Hematopoietic multipotent progenitor cell (in vitro differentiated cells): ENCODE measurements at regions not wholly inside any gene's neighbourhood (a gene's known extent, or its start where the extent isn't known, plus 50 kb on each side); places are given as distances from the start of the nearest gene placed in this dataset.
"Not testable (repeated sequence)": the region's sequence is repeated elsewhere in the genome, so short reads cannot be mapped to it uniquely, and the experiment has no call there.

Experiments
- DNase-seq, 3 donors: peaks; one replicate each; pipeline ENCODE4 v3.0.0-alpha.2; 2011 to 2015; ENCODE audit warnings: low read depth in 2 of 3, low spot score in 2 of 3

DNA sequence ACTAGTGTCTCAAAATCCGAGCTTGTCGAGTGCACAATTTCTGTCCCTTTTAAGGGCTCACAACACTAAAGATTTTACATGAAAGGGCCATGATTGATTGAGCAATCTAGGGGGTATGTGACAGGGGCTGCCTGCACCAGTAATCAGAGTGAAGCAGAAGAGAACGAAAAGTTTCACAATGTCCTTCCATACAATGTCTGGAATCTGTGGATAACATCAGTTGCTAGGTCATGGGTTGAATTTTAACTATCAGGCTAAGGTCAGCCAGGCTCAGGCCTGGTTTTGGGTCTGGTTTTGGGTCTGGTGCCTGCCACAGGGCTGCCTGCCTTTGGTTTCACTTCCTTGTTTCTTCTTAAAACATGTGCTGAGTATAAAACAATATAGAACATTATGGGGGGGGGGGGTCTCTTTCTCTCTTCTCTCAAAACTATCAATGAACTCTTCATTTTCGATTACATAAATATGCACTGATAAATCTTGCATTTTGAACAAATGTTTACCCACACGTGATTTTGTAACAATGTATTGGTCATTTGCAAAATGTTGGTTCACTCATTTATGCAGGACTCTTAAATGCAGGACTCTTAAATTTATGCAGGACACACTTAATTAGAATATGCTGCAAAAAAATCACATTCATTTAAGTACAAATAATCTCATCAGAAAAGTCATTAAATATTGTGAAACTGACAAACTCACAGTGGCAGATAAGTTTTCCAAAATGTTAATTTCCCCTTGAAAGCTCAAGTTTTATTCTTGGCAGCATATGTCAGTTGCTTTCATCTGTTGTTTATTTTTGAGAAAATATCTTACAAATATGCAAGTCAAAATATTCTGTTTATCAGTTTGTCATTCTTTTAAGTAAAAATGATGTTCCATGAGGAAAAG, 290.5 kb upstream of the KYNU start:
- DNase-seq = no peak

- no peak for DNase-seq
Measured at GRCh38 chr2:142585785-142586184, 291.7 kb upstream of the KYNU start.

- no peak for DNase-seq
Measured at GRCh38 chr2:142582317-142582716, 295.1 kb upstream of the KYNU start.

DNA sequence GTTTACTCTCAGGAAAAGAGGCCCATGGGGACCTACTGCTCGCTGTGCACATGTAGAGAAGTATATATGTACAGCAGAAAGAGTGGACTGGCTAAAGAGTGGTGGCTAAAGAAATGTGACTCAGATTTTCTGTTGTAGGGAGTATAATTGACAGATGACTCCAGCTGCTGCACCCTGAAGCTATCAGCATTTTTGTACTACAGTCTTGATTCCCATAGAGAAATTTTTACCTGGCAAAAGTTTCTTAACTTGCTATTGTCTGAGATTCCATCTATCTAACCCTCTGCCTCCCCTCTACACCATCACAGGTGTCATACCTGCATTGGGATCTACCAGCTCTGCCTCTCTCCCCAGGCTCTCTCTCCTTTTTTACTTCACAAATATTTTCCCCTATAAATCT, 296.0 kb upstream of the KYNU start:
- DNase-seq = no peak

DNA sequence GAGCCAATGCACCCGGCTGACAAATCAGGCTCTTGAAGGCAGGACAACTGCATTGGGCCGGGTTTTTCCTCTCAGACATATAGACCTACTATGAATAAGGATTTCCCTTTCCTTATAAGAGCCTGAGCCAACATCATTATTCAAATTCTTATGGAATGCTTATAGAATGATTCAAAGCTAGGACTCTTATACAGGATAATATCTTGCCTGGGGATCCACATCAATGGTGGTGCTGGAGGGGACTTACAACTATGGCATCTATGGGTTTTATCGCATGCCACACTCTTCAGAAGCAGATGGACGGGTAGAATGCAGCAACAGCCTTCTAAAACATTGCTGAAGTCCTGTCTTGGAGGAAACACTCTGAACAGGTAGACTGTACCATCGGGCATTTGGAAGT, 296.8 kb upstream of the KYNU start:
- no peak for DNase-seq

DNA sequence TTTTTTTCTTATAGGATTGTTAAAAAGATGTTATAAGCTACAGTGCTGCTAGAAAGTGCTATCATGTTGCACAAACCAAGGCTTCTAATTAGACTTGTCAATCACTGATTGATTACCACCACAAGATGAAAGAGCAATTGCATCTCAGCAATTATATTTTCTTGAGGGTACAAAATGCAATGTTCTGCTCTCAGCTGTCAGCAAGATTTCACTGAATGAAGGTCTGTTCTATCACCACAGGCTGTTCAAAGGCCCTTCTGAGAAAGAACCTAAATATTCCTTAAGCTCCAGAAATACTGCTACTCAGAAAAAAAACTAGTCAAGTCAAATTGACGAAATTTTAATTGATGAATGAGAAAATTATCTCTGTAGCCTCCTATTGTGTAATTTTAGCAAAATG, 301.9 kb upstream of the KYNU start:
- no peak for DNase-seq

DNA sequence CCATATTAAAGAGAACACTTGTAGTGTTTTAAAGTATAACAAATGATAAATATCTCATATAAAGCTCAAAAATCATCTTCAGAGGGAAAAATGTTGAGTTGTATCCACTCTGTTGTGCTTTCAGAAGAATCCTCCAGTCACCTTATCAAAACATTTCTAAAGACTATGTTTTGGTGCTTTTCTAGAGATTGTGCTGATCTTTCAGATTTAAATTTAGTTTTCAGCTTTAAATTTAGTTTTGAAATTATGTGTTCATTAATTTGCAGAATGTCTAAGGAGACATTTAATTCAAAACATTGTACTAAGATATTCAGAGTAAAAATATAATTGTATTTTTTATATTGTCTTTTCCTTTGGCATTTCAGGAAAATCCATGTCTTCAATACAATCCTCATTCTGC, 303.1 kb upstream of the KYNU start:
- no peak for DNase-seq

DNA sequence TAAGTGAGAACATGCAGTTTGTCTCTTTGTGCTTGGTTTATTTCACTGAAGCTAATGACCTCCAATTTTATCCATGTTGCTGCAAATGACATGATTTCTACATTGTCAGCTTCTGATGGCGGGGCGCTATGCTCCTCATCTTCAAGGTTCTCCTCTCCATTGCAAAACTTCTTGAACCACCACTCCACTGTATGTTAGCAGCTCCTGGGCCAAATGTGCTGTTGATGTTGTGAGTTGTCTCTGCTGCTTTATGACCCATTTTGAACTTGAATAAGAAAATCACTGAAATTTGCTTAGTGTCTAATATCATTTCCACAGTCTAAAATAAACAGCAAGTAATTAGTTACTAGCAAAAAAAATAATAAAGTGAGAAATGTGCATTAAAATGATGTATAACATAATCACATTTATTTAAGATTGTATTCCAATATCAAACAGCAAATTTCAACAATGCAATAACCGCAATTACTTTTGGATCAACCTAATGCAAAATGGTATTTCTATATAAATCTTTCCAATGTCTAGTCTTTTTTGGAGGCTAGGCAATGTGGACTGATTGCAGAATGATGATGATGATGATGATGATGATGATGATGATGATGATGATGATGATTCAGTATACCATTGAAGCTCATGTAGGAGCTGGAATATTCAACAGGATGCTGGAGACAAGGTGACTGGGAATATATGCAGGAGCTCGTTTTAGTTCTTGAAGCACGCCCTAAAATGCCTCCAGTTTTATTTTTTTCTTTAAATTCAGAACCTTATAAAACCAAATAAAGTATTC, 304.9 kb upstream of the KYNU start:
- no peak for DNase-seq

GRCh38 chr2:142571934-142572333, 305.5 kb upstream of the KYNU start:
- DNase-seq = no peak

GRCh38 chr2:142562900-142563299, 314.6 kb upstream of the KYNU start:
- DNase-seq = no peak

GRCh38 chr2:142561656-142562055, 315.8 kb upstream of the KYNU start:
- no peak for DNase-seq

- DNase-seq = peak in 1 of 3 donors; percentile 1
Measured at GRCh38 chr2:142557391-142557790, 320.1 kb upstream of the KYNU start.

DNA sequence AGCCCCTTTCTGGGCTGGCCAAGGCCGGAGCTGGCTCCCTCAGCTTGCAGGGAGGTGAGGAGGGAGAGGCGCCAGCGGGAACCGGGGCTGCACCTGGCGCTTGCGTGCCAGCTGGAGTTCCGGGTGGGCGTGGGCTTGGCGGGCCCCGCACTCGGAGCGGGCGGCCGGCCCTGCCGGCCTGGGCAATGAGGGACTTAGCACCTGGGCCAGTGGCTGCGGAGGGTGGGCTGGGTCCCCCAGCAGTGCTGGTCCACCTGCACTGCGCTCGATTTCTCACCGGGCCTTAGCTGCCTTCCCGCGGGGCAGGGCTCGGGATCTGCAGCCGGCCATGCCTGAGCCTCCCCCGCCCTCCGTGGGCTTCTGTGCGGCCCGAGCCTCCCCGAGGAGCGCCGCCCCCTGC, 331.5 kb upstream of the KYNU start:
- not testable (repeated sequence) for DNase-seq

DNA sequence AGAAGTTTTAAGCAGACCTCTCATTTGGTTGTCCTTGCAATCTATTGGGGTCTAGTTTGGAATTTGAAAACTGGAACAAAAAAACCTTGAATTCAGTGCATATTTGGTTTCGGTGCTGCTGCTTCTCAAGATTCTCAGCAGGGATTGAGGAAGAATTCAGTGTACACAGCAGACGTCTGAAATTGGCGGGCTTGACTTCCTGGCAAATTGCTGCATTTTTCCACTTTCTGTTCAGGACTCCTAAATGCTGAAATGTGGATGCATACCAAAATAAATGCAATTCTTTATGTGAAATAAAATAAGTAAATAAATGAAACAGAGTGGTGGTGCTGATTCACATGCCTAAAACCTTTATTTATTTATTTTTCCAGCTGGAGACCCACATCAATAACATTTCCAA, 332.4 kb upstream of the KYNU start:
- no peak for DNase-seq

- no peak for DNase-seq
Measured at GRCh38 chr2:142544173-142544572, 333.3 kb upstream of the KYNU start.

GRCh38 chr2:142542431-142542910, 335.0 kb upstream of the KYNU start:
- DNase-seq = no peak

- no peak for DNase-seq
Measured at GRCh38 chr2:142536966-142537365, 340.5 kb upstream of the KYNU start.

DNA sequence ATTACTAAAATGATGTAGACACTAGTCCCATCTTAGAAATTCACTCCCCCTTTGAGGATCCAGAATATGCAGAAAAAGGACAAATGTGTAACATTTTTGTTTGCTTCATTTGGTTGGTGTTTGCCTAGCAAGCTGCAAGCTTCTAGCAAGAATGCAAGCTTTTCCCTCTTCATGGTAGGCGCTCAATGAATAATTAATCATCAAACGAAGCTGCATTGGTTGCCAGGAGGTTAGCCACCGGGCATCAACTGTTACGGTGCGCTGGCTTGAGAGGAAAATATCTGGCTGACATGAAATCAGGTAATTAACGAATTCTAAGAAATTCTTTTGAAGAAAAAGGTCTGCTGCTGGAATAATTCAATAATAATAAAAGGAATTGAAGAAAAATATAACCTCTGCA, 341.0 kb upstream of the KYNU start:
- no peak for DNase-seq

GRCh38 chr2:142535311-142535710, 342.2 kb upstream of the KYNU start:
- no peak for DNase-seq

GRCh38 chr2:142533177-142533576, 344.3 kb upstream of the KYNU start:
- no peak for DNase-seq

- no peak for DNase-seq
Measured at GRCh38 chr2:142531377-142531776, 346.1 kb upstream of the KYNU start.

GRCh38 chr2:142525720-142526119, 351.7 kb upstream of the KYNU start:
- DNase-seq = no peak
